ENCODE measurements at regions not wholly inside any gene's neighbourhood (a gene's known extent, or its start where the extent isn't known, plus 50 kb on each side); places are given as distances from the start of the nearest gene placed in this dataset.

GRCh38 chr7:25846722-25847121, 305.3 kb upstream of the NFE2L3 start:
- TF ChIP-seq POLR2A (IDR thresholded peaks at IDR 0.05) (no peak), CTCF (IDR thresholded peaks at IDR 0.05) (no peak)
- H3K4me1 ChIP-seq = peaks cover 0 to 18% (median under 1%) of the 10 kb centered on the region in 4 donors
- no peaks in the 10 kb centered on the region for H3K36me3 ChIP-seq
- no peak for DNase-seq
- no peaks in the 10 kb centered on the region for H3K9me3 ChIP-seq
- no peaks in the 10 kb centered on the region for H3K27me3 ChIP-seq
- H3K4me3 ChIP-seq = no peak overlapping the region
- peak overlapping the region in 2 of 4 donors; percentile 59 to 87 for H3K27ac ChIP-seq

- Histone ChIP-seq H3K27ac (peak overlapping the region in 3 of 4 donors; percentile 31 to 87 (median 59)), H3K4me3 (no peak overlapping the region), H3K36me3 (no peaks in the 10 kb centered on the region), H3K27me3 (peaks cover 0 to 6% of the 10 kb centered on the region in 2 donors), H3K4me1 (peaks cover 6 to 25% (median 7%) of the 10 kb centered on the region in 4 donors), H3K9me3 (no peaks in the 10 kb centered on the region)
- TF ChIP-seq CTCF (IDR thresholded peaks at IDR 0.05) = no peak
- no peak for TF ChIP-seq POLR2A (IDR thresholded peaks at IDR 0.05)
- DNase-seq = no peak
These were observed 304.5 kb upstream of the NFE2L3 start for GRCh38 chr7:25847336-25848070.

GRCh38 chr7:25849500-25850184, 302.4 kb upstream of the NFE2L3 start:
- Histone ChIP-seq H3K4me3 (no peak overlapping the region), H3K36me3 (no peaks in the 10 kb centered on the region), H3K27ac (peak overlapping the region; percentile 22 to 87 (median 54)), H3K27me3 (peaks cover 0 to 8% of the 10 kb centered on the region in 2 donors), H3K9me3 (no peaks in the 10 kb centered on the region), H3K4me1 (peaks cover 6 to 30% (median 11%) of the 10 kb centered on the region in 4 donors)
- TF ChIP-seq CTCF (IDR thresholded peaks at IDR 0.05) (no peak), POLR2A (IDR thresholded peaks at IDR 0.05) (no peak)
- peak in 1 of 3 donors; percentile 59 for DNase-seq

- Histone ChIP-seq H3K9me3 (no peaks in the 10 kb centered on the region), H3K36me3 (no peaks in the 10 kb centered on the region), H3K27ac (peak overlapping the region in 2 of 4 donors; percentile 80 to 87), H3K4me3 (no peak overlapping the region), H3K4me1 (peaks cover 6 to 30% (median 11%) of the 10 kb centered on the region in 4 donors), H3K27me3 (peaks cover 0 to 8% of the 10 kb centered on the region in 2 donors)
- no peak for DNase-seq
- TF ChIP-seq POLR2A (IDR thresholded peaks at IDR 0.05) (no peak), CTCF (IDR thresholded peaks at IDR 0.05) (no peak)
These were observed 301.8 kb upstream of the NFE2L3 start for GRCh38 chr7:25850216-25850615.

- Histone ChIP-seq H3K4me1 (peaks cover 6 to 30% (median 11%) of the 10 kb centered on the region in 4 donors), H3K36me3 (no peaks in the 10 kb centered on the region), H3K27me3 (peaks cover 0 to 8% of the 10 kb centered on the region in 2 donors), H3K27ac (peak overlapping the region in 3 of 4 donors; percentile 6 to 87 (median 80)), H3K9me3 (no peaks in the 10 kb centered on the region), H3K4me3 (no peak overlapping the region)
- TF ChIP-seq POLR2A (IDR thresholded peaks at IDR 0.05) (no peak), CTCF (IDR thresholded peaks at IDR 0.05) (no peak)
- no peak for DNase-seq
These were observed 301.3 kb upstream of the NFE2L3 start for GRCh38 chr7:25850735-25851134.

All from Peyer's patch (tissue), 4 donors.